Type B pancreatic cell (in vitro differentiated cells): ENCODE measurements at regions not wholly inside any gene's neighbourhood (a gene's known extent, or its start where the extent isn't known, plus 50 kb on each side); places are given as distances from the start of the nearest gene placed in this dataset.

Experiments used
- DNase-seq: peaks from one replicate; pipeline ENCODE4 v3.0.0; 2021; ENCODE audit warnings: mixed read lengths; ENCODE audit not compliant: unreplicated experiment; ENCODE audit errors: extremely low spot score
- H3K27ac Mint-ChIP-seq: 2 replicates; pipeline ENCODE4 v1.8.0; 2021; ENCODE audit warnings: mild to moderate bottlenecking, mixed read lengths
- H3K27me3 Mint-ChIP-seq: 2 replicates; pipeline ENCODE4 v1.8.0; 2021; ENCODE audit warnings: mixed read lengths
- H3K36me3 Mint-ChIP-seq: 2 replicates; pipeline ENCODE4 v1.8.0; 2021; ENCODE audit warnings: mixed read lengths
- H3K4me1 Mint-ChIP-seq: one replicate; pipeline ENCODE4 v1.8.0; 2021; ENCODE audit warnings: mixed read lengths; ENCODE audit not compliant: unreplicated experiment
- H3K4me3 Mint-ChIP-seq: 2 replicates; pipeline ENCODE4 v1.8.0; 2021; ENCODE audit warnings: mild to moderate bottlenecking, mixed read lengths
- H3K9me3 Mint-ChIP-seq: 2 replicates; pipeline ENCODE4 v1.8.0; 2021; ENCODE audit warnings: mixed read lengths
- TF ChIP-seq, protein P1 (sequence below): fragments of 200-600 bp; sonication (generic); conservative IDR thresholded peaks from 2 replicates; pipeline ENCODE4 v1.5.0; 2021; ENCODE audit warnings: antibody characterized with exemption, mild to moderate bottlenecking

DNA sequence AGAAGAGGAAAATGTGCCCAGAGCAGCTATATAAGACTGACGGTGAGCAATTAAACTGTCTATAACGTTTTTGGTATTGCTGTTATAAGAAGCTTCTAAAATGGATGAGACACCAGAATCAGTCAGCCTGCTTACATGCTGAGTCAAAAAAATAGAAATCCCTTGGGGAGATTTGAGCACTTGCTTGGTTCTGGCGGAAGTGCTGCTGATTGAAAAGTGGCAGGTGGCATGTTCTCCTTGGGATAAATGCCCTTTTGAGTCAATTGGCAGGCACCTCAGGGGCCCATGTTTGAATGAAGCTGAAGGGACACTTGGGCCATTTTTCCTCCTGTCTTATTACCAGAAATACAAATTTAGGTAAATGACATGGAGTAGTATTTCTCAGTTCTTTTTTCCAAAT, 148.7 kb downstream of the PTCHD1 start:
- H3K9me3 Mint-ChIP-seq: peaks cover 3% of the 10 kb centered on the region
- no peak overlapping the region for H3K4me3 Mint-ChIP-seq
- peaks cover 3% of the 10 kb centered on the region for H3K36me3 Mint-ChIP-seq
- H3K4me1 Mint-ChIP-seq: no peaks in the 10 kb centered on the region
- DNase-seq: no peak
- no peak overlapping the region for H3K27ac Mint-ChIP-seq
- TF ChIP-seq, protein P1, sequence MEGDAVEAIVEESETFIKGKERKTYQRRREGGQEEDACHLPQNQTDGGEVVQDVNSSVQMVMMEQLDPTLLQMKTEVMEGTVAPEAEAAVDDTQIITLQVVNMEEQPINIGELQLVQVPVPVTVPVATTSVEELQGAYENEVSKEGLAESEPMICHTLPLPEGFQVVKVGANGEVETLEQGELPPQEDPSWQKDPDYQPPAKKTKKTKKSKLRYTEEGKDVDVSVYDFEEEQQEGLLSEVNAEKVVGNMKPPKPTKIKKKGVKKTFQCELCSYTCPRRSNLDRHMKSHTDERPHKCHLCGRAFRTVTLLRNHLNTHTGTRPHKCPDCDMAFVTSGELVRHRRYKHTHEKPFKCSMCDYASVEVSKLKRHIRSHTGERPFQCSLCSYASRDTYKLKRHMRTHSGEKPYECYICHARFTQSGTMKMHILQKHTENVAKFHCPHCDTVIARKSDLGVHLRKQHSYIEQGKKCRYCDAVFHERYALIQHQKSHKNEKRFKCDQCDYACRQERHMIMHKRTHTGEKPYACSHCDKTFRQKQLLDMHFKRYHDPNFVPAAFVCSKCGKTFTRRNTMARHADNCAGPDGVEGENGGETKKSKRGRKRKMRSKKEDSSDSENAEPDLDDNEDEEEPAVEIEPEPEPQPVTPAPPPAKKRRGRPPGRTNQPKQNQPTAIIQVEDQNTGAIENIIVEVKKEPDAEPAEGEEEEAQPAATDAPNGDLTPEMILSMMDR: no peak
- no peaks in the 10 kb centered on the region for H3K27me3 Mint-ChIP-seq

DNA sequence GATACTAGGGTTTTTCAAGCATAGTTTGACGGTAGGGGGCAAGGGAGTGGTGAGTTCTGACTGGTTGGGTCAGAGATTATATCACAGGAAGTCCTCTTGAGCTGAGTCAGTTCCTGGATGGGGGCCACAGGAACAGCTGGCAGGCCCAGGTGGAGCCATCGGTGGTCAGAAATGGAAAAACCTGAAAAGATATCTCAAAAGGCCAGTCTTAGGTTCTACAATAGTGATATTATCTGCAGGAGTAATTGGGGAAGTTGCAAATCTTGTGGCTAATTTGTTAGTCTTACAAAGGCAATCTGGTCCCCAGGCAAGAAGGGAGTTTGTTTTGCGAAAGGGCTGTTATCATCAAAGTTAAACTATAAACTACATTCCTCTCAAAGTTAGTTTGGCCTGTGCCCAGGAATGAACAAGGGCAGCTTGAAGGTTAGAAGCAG, 159.3 kb downstream of the PTCHD1 start:
- Mint-ChIP-seq H3K27me3 (no peaks in the 10 kb centered on the region), H3K9me3 (peaks cover 9% of the 10 kb centered on the region), H3K27ac (no peak overlapping the region), H3K36me3 (peaks cover 3% of the 10 kb centered on the region), H3K4me1 (peaks cover 8% of the 10 kb centered on the region), H3K4me3 (peak overlapping the region; percentile 17)
- no peak for DNase-seq
- TF ChIP-seq, protein P1: no peak

DNA sequence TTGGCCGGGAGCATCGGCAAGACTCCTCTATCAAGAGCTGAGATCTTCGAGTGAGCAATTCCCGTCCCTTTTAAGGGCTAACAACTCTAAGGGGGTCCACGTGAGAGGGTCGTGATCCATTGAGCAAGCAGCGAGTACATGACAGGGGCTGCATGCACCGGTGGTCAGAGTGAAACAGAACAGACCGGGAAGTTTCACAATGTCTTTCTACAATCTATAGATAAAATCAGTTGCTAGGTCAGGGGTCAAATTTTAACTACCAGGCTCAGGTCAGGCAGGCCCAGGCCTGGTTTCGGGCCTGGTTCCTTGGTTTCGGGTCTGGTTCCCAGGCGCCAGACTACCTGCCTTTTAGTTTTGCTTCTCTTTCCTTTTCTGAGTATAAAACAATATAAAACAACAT, 160.1 kb downstream of the PTCHD1 start:
- H3K27me3 Mint-ChIP-seq: no peaks in the 10 kb centered on the region
- TF ChIP-seq, protein P1: no peak
- DNase-seq: no peak
- peaks cover 8% of the 10 kb centered on the region for H3K4me1 Mint-ChIP-seq
- H3K36me3 Mint-ChIP-seq: peaks cover 3% of the 10 kb centered on the region
- H3K4me3 Mint-ChIP-seq: no peak overlapping the region
- H3K9me3 Mint-ChIP-seq: peaks cover 9% of the 10 kb centered on the region
- no peak overlapping the region for H3K27ac Mint-ChIP-seq

- H3K27ac Mint-ChIP-seq: no peak overlapping the region
- peaks cover 3% of the 10 kb centered on the region for H3K36me3 Mint-ChIP-seq
- H3K9me3 Mint-ChIP-seq: peaks cover 6% of the 10 kb centered on the region
- TF ChIP-seq, protein P1: no peak
- H3K4me1 Mint-ChIP-seq: peaks cover 8% of the 10 kb centered on the region
- H3K27me3 Mint-ChIP-seq: no peaks in the 10 kb centered on the region
- no peak for DNase-seq
- H3K4me3 Mint-ChIP-seq: no peak overlapping the region
Measured at GRCh38 chrX:23497919-23498318, 163.3 kb downstream of the PTCHD1 start.

DNA sequence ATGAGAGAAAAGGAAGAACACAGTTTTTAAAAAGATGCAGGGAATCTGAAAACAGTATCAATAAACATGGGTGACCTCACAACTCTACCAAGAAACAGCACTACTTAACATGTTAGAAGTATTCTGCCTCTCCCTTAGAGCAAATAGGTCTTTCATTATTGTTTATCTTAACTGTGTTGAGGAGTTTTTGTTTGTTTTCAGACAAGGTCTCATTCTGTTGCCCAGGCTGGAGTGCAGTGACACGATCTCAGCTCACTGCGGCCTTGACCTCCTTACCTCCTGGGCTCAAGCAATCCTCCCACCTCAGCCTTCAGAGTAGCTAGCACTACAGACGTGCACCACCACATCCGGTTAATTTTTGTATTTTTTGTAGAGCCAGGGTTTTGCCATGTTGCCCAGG, 165.3 kb upstream of the PRDX4 start:
- Mint-ChIP-seq H3K4me3 (no peak overlapping the region), H3K27ac (no peak overlapping the region), H3K36me3 (no peaks in the 10 kb centered on the region)

More for the DNA sequence above, 165.3 kb upstream of the PRDX4 start:
- no peak for DNase-seq
- no peaks in the 10 kb centered on the region for H3K27me3 Mint-ChIP-seq
- peaks cover 25% of the 10 kb centered on the region for H3K4me1 Mint-ChIP-seq
- TF ChIP-seq, protein P1: no peak
- no peaks in the 10 kb centered on the region for H3K9me3 Mint-ChIP-seq
